GM21360 (cell line): ENCODE measurements at regions not wholly inside any gene's neighbourhood (a gene's known extent, or its start where the extent isn't known, plus 50 kb on each side); places are given as distances from the start of the nearest gene placed in this dataset.

Source experiments
- ATAC-seq: cut with Tn5 transposase; IDR thresholded peaks from one replicate; pipeline ENCODE4 v1.9.1; 2021; ENCODE audit warnings: mild to moderate bottlenecking, moderate library complexity; ENCODE audit not compliant: unreplicated experiment

GRCh38 chr2:143899987-143900386 is 619.9 kb downstream of the ZEB2 start:
- no peak for ATAC-seq

GRCh38 chr2:143893371-143893770 is 626.5 kb downstream of the ZEB2 start:
- ATAC-seq = no peak

DNA sequence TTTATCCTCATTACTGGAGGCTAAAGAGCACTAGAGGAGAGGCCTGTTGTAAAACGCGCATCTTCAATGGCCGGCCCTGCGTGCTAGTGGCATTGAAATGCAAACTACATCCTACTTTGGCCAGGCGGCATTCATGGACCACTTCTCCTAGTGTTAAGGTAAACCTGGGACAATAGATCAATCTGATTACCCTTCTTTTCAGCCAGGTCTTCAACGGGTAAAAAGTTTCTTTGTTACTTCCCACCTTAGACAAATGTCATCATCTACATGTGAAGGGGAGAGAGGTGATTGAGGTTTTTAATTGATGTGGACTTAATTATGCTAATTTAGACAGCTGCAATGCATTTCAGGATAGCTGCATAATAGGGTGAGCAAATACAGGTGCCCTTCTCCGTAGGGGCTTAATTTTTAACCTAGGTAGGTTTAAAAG is 628.0 kb downstream of the ZEB2 start:
- no peak for ATAC-seq

DNA sequence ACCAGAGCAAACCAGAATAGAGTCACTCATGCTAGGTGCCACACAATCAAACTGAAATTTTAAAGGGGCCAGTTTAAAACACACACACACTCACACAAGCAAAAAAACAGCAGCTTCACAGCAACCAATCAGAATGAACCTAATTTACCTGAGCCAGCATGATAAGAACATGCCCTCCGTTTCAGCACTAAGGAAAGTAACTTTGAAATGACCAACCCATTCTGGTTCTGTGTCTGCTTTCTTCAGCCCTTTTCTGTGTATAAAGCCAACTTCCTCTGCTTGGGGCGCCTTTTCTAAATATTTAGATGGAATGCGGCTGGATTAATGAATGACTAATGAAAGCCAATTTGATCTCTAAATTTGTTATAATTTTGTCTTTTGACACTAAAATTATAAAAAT is 629.1 kb downstream of the ZEB2 start:
- ATAC-seq = no peak

DNA sequence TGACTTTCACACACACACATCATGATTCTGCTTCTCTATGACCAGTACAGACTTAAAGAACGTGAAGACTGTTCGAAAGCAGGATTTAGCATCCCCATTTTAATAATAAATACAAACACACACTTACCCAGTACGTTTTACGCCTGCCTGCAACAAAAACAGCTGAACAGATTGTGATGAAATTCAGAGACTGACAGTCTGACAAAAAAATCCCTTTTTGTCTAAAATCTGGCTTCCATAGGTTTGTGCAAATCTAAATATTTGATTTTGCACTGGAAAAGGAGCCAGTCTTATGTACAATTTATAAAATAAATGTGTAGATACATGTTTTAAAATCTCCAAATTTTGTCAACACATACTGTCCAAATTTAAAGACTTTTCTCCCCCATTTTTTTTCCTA is 630.7 kb downstream of the ZEB2 start:
- no peak for ATAC-seq

- no peak for ATAC-seq
Measured at GRCh38 chr2:143885461-143885860, 634.5 kb downstream of the ZEB2 start.

DNA sequence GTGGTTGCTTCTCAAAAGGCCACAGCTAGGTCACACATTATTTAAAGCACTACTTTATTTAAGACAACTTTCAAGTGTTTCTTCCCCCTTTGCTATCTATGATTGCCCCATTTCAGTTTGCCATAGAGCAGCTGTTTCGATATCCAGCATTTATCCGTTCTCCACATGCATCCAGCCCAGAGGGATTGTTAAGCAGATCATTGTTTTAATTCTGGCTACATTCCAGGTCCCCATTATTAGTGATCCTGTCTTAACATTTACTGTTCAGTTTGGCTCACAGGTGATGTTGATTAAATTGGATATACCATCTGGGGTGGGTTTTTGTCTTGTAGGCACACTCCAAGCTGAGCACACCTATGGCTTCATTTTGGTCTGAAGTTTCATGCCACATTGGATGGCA is 638.7 kb downstream of the ZEB2 start:
- no peak for ATAC-seq

DNA sequence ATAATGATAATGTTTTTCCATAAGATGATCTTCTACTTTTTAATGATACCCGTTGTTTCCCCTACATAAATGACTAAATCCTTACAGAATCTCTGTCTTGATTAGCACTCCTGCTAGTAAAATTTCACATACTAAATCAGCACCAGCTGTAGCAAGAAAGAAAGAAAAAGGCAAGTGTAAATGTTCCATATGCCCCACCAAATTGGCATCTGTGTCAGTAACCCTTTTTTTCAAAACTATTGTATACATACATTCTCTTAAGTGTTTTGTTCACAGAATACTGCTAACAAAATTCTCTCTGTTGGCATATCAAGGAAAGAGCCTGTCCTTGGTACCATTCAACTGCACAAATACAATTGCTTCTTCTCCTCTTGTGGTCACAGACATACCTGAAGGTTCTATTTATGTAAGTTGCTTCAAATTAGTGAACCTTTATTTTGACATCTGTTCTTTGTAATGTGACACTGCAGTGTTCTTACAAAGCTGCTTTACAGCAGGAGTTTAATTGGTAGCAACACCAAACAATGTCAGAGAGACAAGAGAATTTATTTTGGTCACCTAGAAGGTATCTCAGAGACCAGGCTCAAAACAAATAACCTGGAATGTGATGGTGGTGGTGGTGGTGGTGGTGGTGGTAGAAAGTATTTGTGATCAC is 641.9 kb downstream of the ZEB2 start:
- ATAC-seq = no peak

DNA sequence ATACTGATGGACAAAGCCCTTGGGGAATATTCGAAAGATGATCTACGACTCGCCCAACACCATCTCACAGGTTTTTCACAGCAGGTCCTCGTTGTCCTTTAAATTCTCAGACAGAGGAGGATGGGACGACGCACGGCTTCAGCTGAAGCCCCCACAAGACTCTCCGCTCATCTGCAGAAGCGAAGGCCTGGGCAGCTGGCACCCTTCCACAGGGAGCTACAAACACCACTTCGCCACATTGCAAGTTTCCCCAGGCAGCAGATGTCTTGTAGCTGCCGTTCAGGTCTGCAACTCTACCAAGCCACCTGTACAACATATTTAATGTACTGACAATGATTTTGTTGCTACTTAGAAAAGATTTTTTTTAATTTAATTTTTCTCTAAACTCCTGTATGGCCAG is 642.9 kb downstream of the ZEB2 start:
- ATAC-seq = no peak

DNA sequence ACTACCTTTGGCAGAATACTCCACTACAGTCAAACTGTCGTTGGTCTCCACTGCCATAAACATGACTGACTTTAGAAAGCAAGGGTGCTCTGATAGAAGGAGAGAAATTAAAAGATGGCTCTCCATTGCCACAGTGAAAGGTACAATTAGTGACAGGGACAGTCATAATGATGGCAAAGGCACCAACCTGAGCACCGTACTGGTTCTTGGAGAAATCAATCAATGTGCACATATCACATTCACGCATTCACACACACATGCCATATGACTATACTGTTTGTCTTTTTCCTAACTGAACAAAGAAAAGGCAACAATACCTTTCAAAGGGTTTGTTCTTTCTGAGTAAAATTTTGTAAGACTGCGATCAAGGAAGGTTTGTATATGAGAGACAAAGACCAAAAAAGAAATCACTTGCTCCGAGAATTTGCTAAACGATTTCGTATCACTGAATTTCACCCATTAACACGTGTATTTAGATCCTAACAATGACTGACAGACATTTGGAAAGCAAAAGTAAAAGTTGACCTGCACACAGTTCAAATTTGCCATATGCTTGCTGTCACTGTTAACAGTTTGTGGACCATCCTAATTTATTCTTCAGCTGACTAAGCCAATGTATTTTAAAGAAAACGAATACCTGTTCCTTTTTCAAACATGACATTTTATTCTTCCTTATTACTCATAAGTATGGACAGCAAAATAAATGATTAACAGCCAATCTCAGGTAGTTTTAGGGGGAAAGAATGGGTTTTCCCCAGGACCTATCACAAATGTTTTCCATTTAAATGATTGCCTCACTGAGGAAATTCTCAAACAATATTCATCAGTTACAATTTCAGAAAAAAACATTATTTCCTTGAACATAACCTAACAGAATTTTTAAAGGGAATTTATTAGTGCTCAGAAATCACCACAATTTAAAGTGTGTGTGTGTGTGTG is 644.4 kb downstream of the ZEB2 start:
- ATAC-seq = no peak

DNA sequence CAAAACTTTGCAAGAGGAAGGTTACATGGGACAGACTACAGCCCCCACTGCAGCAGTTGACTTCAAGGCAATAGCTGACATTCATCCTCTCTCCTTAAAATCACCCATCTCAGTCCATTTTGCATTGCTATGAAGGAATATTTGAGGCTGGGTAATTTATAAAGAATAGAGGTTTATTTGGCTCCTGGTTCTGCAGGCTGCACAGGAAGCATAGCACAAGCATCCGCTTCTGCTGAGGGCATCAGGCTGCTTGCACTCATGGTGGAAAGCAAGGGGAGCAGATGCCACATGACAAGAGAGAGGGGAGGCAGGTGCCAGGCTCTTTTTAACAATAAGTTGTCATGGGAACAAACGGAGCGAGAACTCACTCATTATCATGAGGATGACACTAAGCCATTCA is 646.0 kb downstream of the ZEB2 start:
- no peak for ATAC-seq

GRCh38 chr2:143870696-143871095 is 649.2 kb downstream of the ZEB2 start:
- ATAC-seq = no peak

- ATAC-seq = no peak
Measured at GRCh38 chr2:143856978-143857377, 662.9 kb downstream of the ZEB2 start.

DNA sequence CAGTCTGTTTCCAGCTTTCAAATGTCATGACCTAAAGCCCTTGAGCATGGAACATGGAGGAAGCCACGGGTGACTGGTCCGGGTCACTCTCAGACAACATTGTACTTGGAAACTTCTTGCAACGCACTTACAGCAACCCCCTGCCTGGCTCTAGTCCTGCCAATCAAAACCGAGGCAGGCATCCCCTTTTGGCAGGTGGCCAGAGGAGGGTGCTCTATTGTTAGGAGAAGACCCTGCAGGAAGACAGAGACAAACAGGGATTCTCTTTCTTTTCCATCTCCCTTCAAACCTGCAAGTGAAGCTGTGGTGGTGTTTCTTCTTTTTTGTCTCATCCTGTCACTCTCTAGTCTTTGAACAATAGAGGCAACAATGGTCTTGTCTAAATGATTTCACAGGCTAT is 667.2 kb downstream of the ZEB2 start:
- no peak for ATAC-seq

- ATAC-seq = no peak
Measured at GRCh38 chr2:143850084-143850483, 669.8 kb downstream of the ZEB2 start.

- no peak for ATAC-seq
Measured at GRCh38 chr2:143847257-143847656, 672.7 kb downstream of the ZEB2 start.

DNA sequence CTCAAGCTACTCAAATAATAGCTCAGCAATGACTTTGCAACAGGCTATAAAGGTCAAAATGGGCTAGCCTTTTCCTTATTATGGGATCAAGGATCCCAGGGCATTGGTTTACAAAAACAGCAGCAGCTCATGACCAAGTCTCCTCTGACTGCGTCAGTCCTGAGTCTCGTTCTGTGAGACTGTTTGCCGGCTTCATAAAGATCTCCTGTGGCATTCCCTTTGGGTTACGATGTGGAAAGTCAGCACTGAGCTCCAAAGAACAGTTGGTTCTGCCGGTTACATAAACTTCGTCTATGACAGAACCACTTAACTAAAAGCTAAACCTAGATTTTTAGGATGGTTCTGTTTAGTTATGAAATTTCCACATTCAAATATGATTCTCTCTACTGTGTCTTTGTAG is 674.9 kb downstream of the ZEB2 start:
- ATAC-seq = no peak

DNA sequence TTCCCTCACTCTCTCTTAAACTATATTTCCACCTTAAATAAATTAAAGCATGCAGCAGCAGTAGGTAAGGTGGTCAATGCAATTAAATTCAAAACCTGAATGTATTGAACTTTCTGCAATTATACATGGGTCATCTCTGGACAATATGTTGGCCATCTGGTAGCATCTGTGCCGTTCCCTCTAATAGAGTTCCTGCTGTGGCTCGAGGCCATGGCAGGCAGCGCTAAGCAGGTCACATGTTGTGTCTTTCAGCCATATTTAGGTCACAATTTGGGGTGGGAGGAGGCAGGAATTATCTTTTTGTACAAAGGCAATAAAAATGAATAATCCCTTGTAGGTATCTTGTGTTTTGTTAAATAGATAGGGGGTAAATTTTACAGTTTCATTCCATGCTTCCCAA is 676.2 kb downstream of the ZEB2 start:
- no peak for ATAC-seq

GRCh38 chr2:143842836-143843235 is 677.1 kb downstream of the ZEB2 start:
- ATAC-seq = no peak

DNA sequence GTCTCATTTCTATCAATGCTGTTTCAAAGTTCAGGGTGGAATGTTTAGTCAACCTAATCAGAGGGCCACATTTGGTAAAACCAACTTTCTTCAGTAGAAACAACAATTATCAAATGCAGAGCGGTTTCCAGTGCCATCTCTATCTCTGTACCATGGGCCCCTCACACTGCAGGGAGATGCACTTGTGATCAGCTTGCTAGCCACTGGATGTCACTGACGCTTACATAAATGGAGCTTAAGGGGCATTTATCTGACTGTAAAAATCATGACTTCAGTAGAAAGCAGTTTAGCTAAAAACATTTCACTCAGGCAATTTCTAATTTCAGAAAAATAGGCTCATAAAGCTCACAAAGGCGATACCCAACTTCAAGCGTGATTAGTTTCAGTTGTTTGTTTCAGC is 678.0 kb downstream of the ZEB2 start:
- ATAC-seq = no peak

DNA sequence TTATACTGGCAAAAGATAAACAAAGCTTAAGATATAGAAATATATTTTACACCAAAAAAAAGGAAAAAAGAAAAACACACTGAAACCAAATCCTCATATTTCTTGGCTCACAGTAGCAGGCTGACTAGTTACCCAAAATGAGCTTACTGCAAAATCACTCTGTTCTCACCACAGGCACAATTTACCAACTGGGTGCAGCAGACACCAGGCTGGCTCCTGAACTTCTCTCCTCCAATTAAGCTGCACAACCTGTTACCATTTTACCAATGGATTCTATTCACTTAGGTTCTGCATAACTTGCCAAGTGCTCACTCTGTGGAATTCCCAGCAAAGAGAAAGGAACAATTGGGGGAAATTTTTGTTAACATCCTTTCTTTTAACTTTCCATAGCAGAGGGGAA is 679.3 kb downstream of the ZEB2 start:
- no peak for ATAC-seq

GRCh38 chr2:143840194-143840593 is 679.7 kb downstream of the ZEB2 start:
- no peak for ATAC-seq
